Upper lobe of right lung (tissue), 1 donor: ENCODE measurements at regions not wholly inside any gene's neighbourhood (a gene's known extent, or its start where the extent isn't known, plus 50 kb on each side); places are given as distances from the start of the nearest gene placed in this dataset.

Experiments
- ATAC-seq: fragments of 200-7000 bp; cut with Tn5 transposase; one replicate; pipeline ENCODE4 v1.9.1; 2020; ENCODE audit warnings: mild to moderate bottlenecking, moderate library complexity
- DNase-seq: peaks from one replicate; pipeline ENCODE4 v3.0.0-alpha.2; 2020
- H3K27ac ChIP-seq: fragments of 200-600 bp; one replicate; pipeline ENCODE4 v1.8.0; 2022
- H3K27me3 ChIP-seq: fragments of 200-600 bp; one replicate; pipeline ENCODE4 v1.8.0; 2022; ENCODE audit warnings: mild to moderate bottlenecking
- H3K36me3 ChIP-seq: fragments of 200-600 bp; one replicate; pipeline ENCODE4 v1.8.0; 2022
- H3K4me1 ChIP-seq: fragments of 200-600 bp; one replicate; pipeline ENCODE4 v1.8.0; 2022
- H3K4me3 ChIP-seq: fragments of 200-600 bp; one replicate; pipeline ENCODE4 v1.8.0; 2022; ENCODE audit warnings: mild to moderate bottlenecking
- H3K9me3 ChIP-seq: fragments of 200-600 bp; one replicate; pipeline ENCODE4 v1.8.0; 2022
- intact Hi-C: fragments of 100-400 bp; cut with DNase I; formaldehyde crosslinking; loops from one replicate; pipeline ENCODE4 v1.11.0; 2022
- TF ChIP-seq, protein P1 (sequence below): fragments of 200-600 bp; IDR thresholded peaks from one replicate; pipeline ENCODE4 v1.8.0; 2022; ENCODE audit warnings: antibody characterized with exemption
- donor health status: DM: no; HTN: yes; CAD: no; lungs with severe emphysema.

DNA sequence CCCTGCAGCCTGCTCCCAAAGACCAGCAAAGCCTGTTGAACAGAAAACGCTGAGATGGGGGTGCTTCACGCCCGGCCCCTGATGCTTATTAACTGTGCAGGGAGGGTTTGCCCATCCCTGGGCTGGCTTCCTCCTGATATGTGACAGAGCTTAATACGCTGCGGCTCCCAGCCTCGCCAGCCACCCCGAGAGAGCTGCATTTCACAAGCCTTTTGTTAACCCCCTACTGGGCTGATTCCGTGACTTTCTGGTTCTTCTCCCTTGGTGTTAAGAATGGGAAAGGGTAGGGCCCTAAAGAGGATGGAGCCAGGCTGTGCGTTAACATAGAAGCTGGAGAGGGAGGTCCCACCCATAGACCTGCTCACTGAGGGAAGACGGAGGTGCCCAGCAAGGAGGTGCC is 211.8 kb downstream of the ENGASE start:
- no peaks in the 10 kb centered on the region for H3K4me1 ChIP-seq
- intact Hi-C loops: no loop called here
- no peak for ATAC-seq
- no peaks in the 10 kb centered on the region for H3K9me3 ChIP-seq
- no peak overlapping the region for H3K4me3 ChIP-seq
- TF ChIP-seq, protein P1, sequence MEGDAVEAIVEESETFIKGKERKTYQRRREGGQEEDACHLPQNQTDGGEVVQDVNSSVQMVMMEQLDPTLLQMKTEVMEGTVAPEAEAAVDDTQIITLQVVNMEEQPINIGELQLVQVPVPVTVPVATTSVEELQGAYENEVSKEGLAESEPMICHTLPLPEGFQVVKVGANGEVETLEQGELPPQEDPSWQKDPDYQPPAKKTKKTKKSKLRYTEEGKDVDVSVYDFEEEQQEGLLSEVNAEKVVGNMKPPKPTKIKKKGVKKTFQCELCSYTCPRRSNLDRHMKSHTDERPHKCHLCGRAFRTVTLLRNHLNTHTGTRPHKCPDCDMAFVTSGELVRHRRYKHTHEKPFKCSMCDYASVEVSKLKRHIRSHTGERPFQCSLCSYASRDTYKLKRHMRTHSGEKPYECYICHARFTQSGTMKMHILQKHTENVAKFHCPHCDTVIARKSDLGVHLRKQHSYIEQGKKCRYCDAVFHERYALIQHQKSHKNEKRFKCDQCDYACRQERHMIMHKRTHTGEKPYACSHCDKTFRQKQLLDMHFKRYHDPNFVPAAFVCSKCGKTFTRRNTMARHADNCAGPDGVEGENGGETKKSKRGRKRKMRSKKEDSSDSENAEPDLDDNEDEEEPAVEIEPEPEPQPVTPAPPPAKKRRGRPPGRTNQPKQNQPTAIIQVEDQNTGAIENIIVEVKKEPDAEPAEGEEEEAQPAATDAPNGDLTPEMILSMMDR: no peak
- no peak overlapping the region for H3K27ac ChIP-seq
- peaks cover 40% of the 10 kb centered on the region for H3K27me3 ChIP-seq
- no peaks in the 10 kb centered on the region for H3K36me3 ChIP-seq
- DNase-seq: no peak

DNA sequence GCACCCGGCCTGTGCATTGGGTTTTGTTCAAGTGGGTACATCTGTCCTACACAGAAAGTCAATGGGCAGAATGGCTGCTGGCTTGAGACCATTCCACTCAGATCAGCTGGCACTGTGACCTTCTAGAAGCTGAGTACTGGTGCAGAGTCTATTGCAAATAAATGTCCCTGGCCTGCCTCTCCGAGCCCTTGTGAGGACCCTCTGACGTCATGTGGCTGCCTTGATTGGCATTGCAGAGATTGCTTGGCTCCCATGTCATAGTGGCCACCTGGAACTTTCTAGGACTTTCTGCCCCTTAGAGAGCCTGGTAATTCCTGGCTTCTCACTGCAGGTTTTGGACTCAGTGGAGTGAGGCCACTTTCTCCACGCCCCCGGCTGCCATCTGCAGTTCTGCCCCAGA is 211.3 kb downstream of the ENGASE start:
- Histone ChIP-seq H3K4me3 (no peak overlapping the region), H3K4me1 (no peaks in the 10 kb centered on the region), H3K36me3 (no peaks in the 10 kb centered on the region), H3K9me3 (no peaks in the 10 kb centered on the region), H3K27ac (no peak overlapping the region), H3K27me3 (peaks cover 37% of the 10 kb centered on the region)
- TF ChIP-seq, protein P1: no peak
- no peak for DNase-seq
- intact Hi-C loops: no loop called here
- ATAC-seq: no peak

DNA sequence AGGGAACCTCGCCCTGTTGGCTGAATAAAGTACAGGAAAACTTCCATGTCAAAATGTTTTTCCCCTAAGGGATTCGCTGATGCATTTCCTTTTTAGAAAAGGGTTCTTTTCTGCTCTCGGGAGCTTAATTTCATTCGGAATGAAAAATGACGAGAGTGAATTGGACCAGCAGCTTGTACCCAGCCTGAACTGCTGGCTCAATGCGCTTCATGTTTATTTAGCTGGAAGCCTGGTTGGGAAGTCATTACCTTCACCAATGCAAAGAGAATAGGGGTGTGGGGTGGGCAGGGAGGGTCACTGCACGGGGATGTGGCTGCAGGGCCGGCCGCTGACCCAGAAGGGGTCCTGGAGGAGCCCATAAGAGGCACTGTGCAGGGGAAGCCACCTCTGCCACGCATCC is 207.7 kb downstream of the ENGASE start:
- Histone ChIP-seq H3K27ac (no peak overlapping the region), H3K36me3 (no peaks in the 10 kb centered on the region), H3K9me3 (no peaks in the 10 kb centered on the region), H3K4me1 (no peaks in the 10 kb centered on the region), H3K27me3 (peaks cover 22% of the 10 kb centered on the region), H3K4me3 (no peak overlapping the region)
- ATAC-seq (no peak), DNase-seq (no peak)
- TF ChIP-seq, protein P1: no peak
- intact Hi-C loops: no loop called here

DNA sequence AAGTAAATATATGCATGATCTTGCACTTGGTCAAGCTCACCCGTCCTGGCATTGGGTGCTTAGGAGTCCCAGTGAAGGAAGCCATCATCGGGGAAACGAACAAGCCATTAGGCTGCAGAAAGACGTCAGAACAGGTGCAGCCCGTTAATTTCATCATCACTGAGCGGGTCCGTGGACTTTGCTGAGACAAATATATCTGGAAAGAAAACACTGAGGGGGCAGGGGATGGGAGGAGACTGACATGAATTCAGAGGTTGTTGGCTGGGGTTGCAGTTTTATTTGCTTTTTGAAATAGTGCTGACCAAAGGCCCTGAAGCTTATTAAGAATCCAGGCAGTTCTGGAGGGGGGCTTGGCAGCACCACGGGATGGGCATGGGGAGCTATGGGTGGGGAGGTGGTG is 207.2 kb downstream of the ENGASE start:
- TF ChIP-seq, protein P1: no peak
- intact Hi-C loops: no loop called here
- H3K27me3 ChIP-seq: peaks cover 18% of the 10 kb centered on the region
- no peak for ATAC-seq
- H3K4me1 ChIP-seq: no peaks in the 10 kb centered on the region
- H3K4me3 ChIP-seq: no peak overlapping the region
- H3K36me3 ChIP-seq: no peaks in the 10 kb centered on the region
- H3K9me3 ChIP-seq: no peaks in the 10 kb centered on the region
- DNase-seq: no peak
- H3K27ac ChIP-seq: no peak overlapping the region

DNA sequence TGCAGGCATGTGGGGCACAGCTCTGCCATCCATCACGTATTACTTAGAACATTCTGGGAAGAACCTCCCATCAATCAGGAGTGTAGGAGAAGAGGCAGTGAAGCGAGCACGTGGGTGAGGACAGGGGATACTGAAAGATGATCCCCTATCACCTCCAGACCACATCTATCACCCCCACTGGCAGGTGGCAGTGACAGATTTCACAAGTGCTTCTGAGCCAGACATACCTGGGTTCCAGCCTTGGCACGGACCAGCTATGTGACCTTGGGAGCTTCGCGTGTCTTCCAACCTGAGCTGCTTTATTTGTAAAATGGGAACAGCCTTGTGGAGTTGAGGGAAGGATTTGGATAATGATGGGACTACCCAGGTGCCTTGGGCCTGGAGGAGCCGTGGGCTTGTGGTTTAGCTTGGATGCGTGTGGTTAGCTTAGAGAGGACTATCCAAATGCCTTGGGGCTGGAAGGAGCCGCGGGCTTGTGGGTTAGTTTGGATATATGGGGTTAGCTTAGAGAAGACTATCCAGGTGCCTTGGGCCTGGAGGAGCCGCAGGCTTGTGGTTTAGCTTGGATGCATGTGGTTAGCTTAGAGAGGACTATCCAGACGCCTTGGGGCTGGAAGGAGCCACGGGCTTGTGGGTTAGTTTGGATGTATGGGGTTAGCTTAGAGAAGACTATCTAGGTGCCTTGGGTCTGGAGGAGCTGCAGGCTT is 206.4 kb downstream of the ENGASE start:
- no peaks in the 10 kb centered on the region for H3K36me3 ChIP-seq
- H3K4me3 ChIP-seq: no peak overlapping the region
- H3K9me3 ChIP-seq: no peaks in the 10 kb centered on the region
- DNase-seq: no peak
- H3K27ac ChIP-seq: no peak overlapping the region
- H3K27me3 ChIP-seq: peaks cover 14% of the 10 kb centered on the region
- ATAC-seq: no peak
- TF ChIP-seq, protein P1: no peak
- intact Hi-C loops: no loop called here
- H3K4me1 ChIP-seq: no peaks in the 10 kb centered on the region

DNA sequence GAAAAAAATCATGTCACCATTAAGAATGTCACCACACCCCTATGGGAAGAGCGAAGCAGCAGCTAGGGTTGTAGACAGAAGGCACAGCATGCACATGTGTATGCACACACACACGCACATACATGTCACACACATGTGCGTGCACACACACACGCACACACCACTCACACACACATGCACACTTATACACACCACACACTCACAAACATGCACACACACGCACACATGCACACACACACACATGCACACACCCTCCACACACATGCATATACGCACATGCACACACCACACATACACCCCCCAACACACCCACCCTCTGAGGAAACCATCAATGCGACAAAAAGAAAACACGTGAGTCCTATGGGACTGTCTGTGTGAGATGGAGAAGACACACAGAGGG is 205.4 kb downstream of the ENGASE start:
- no peak overlapping the region for H3K4me3 ChIP-seq
- TF ChIP-seq, protein P1: no peak
- ATAC-seq: no peak
- H3K27ac ChIP-seq: no peak overlapping the region
- no peaks in the 10 kb centered on the region for H3K36me3 ChIP-seq
- H3K9me3 ChIP-seq: no peaks in the 10 kb centered on the region
- intact Hi-C loops: no loop called here
- DNase-seq: no peak
- peaks cover 12% of the 10 kb centered on the region for H3K27me3 ChIP-seq
- H3K4me1 ChIP-seq: no peaks in the 10 kb centered on the region
